Skin of body (tissue), 1 donor: ENCODE measurements at regions not wholly inside any gene's neighbourhood (a gene's known extent, or its start where the extent isn't known, plus 50 kb on each side); places are given as distances from the start of the nearest gene placed in this dataset.
"Not testable (repeated sequence)": the region's sequence is repeated elsewhere in the genome, so short reads cannot be mapped to it uniquely, and the experiment has no call there.

Source experiments
- DNase-seq: peaks from one replicate; lab custom pipeline; 2025; lab: John Stamatoyannopoulos, UW

- DNase-seq, result no peak
Observed at GRCh38 chr2:194445226-194445625, 1211.8 kb upstream of the SLC39A10 start.

DNA sequence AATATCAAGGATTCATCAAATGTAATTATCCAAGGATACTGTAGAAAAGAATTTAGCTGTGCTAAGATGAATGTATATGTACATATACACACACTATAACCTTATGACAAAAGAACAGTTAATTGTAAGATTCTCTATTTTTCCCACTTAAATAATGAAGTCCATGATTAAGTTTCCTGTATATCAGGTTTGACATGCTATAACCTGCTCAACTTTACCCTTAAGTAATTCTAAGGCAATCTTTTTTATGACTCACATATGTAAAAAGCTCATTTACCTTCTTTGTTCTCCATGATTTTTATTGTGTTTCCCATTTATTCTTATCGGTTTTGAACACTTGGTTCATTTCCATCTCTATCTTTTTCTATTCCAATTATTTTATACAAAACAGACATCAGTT is 1213.1 kb upstream of the SLC39A10 start:
- DNase-seq, result no peak

- no peak for DNase-seq
Observed at GRCh38 chr2:194424683-194425209, 1232.3 kb upstream of the SLC39A10 start.

DNA sequence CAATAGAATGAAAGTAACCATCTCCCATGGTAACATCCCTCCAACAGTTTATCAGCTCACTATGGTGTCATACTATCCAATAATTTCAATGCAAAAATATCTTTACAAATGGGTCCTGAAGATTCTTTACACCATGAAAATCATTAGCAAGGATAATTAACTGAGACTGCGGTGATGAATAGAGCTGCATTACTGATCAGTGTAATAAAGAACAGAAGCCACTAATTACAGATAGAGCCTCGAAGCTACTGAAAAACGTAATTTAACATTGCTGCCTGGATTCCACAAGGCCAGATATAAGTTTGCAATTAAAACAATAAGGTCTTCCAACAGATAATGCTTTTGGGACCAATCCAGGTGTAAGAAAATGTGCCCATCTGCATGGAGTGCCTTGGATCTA is 1245.8 kb upstream of the SLC39A10 start:
- no peak for DNase-seq

GRCh38 chr2:194395818-194396217 is 1261.2 kb upstream of the SLC39A10 start:
- no peak for DNase-seq

DNA sequence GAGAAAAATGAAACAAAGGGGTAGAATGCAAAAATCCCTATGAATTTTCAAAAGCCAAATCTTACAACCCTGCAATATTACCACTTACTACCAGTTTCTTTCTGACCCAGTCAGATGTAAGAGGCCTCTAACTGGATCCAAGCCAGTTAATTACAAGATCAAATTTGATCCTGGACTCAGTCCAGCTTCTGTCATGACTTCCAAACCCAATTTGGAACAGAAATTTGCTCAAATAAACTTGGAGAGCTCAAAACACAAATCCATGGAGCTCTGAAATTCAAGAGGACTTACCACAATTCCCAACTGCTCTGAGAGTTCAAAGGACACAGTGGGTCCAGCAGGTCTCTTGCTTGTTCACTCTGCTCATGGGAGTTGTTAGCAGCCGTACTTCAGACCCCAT is 1271.7 kb upstream of the SLC39A10 start:
- DNase-seq, result no peak

GRCh38 chr2:194383401-194383800 is 1273.6 kb upstream of the SLC39A10 start:
- DNase-seq, result no peak

DNA sequence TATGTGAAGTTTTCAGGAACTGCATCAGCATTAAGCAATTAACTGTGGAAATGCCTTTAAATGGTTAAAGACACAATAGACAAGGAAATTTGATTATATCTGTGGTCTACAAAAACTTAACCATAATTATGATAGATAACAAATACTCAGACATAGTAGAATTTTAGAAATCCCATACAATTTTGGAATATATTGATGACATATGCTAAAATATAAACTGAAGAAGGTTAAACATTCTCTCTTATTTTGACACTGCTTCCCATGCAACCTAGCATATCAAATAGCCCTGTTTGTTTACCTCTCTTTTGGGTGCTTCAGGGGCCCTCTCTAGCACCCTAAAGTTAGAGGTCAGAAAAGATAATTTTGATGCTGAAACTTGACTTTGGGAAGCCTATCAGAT is 1274.8 kb upstream of the SLC39A10 start:
- no peak for DNase-seq

DNA sequence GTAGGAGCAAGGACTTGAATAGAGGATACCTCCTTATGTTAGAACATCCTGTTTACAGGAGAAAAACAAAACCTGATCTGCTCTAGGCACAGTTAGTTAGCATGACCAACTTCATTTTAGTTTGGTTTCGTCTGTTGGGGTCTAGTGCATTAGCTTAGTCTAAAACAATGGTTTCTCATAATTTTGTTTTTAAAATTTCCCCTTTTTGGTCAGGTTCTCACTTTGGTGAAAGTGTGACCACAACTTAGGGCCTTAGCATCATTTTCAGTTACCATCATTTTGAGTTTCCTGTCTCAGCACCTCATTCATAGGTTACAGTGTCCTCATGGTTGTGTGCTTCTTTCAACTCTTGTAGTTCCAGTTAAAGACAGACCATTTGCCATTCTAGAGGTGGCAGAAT is 1277.0 kb upstream of the SLC39A10 start:
- no peak for DNase-seq

GRCh38 chr2:194367390-194367789 is 1289.6 kb upstream of the SLC39A10 start:
- DNase-seq, result not testable (repeated sequence)

DNA sequence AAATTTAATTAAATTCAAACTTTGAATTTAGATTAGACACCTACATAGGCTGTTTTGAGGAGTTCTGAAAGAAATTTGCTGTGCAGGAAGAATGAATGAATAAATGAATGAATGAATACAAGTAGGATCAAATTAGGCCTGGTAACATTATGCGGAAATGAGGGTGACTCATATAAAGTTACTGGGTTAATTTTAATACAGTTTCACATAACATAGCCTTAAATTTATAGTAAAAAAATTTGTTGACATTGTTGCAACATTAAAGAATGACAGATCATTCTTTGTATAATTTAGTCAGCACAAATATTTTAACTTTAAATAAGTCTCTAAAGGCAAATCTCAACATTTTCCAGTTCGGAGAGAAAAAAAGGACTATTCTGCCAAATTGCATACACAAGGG is 1293.1 kb upstream of the SLC39A10 start:
- DNase-seq, result no peak

DNA sequence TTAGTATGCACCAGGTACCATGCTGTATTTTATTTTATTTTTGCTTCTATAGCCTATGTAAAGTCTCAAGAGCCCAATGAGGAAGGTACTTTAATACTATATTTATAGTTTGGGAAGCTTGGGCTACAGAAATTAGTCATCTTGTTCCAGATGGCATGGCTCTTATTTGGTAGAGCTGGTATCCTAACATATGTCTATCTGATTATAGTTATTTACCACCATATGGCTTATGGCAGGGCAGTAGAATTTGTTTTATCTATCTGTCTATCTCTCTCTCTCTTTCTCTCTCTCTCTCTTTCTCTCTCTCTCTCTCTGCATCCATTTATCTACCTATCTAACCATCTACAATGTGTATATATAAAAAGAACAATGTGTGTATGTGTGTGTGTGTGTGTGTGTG is 1293.7 kb upstream of the SLC39A10 start:
- no peak for DNase-seq

GRCh38 chr2:194352505-194352904 is 1304.5 kb upstream of the SLC39A10 start:
- no peak for DNase-seq

DNA sequence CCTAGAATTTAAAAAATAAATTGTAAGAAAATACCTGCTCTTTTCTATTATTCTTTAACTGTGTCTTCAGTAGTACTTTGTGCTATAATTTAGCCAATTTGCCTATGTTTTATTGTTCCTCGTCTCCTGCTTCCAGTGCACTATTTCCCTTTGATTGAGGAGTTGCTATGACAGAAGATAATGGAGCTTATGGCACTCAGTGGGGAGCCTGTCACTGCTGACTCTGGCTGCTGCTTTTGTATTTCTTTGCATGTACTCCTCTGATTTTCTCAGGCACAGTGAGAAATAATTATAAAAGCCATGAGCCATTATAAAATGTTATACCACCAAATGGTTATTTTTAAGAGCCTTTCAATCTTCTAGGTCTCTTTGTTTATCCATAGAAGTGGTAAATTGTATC is 1310.8 kb upstream of the SLC39A10 start:
- no peak for DNase-seq

DNA sequence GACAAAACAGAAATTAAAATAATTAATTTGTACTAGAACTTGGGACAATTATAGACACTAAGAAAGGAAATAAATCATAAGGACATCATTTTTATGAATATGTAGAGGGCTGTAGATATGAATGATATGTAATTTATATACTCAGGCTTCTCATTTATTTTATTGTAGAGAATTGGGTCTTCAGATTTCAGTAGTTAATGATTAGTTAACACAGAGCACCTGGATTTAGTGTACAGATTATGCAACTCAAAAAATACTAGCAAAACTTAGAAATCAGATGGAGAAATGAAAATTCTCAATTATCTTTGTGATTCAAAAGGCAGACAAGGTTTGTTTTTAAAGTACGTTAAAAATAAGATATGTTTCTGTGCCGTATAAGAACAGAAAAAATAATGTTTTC is 1311.7 kb upstream of the SLC39A10 start:
- DNase-seq, result no peak

DNA sequence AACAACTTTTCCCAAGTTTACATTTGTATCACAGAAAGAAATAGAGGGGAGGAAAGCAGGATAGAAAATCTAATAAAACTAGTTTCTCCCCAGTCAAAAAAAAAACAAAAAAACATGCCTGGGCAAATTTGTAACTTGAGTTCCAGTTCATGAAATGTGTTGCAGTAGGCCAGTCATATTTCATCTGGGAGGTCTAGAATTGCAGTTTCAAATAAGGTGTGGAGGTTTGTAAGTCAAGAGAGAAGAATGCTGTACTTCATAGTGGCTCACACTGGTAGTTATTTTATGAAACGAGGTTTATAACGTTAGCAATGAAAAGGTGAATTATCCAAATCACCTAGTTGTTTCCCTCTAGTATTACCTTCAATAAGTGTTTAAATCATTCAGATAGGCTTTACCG is 1313.9 kb upstream of the SLC39A10 start:
- no peak for DNase-seq

DNA sequence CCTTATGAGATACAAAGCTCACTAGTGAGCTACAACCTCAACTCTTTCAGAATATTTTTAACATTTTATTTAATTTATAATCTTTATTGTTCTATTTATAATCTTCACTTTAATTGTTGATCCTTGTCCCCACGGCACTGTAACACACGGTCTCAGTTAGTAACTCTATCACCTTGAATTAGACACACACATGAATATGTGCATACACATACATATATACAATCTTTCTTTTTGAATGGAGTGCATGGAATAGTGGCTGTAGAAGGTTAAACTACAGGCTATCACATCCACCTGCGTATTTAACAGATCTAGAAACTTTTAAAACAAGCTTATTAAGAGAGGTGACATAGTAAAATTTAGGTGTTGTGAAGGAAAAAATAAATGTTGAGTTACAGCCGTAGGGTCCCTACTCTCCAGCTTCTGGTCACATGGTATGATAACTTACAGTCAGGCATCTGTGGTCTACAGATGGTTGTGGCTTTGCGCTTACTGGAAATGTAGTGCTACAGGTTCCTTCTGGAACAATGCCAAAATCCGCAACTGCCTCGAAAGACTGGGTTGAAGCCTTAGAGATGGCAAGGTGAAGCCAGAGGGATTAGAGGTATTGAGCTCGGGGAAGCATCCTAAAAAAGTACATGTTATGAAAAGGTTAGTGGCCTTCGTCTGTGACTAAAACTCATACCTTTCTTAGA is 1324.1 kb upstream of the SLC39A10 start:
- no peak for DNase-seq

DNA sequence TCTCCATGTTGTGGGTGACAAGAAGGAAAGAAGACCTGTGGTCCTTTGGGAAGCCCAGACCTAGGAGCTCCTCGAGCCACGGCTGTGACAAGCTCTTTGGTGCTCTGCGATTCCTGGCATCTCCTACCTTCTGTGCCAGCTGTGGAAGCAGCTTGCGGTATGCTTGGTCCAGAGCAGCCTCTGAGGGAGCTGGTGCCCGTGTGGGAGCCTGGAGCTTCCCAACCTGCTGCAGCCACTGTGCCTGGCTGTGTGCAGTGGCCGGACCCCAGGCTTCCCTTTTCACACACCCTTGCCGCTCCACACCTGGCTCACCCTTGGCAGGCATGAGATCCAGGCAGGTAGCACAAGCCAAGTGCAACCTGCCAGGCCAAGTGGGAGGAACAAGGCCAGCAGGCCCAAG is 1328.6 kb upstream of the SLC39A10 start:
- no peak for DNase-seq

DNA sequence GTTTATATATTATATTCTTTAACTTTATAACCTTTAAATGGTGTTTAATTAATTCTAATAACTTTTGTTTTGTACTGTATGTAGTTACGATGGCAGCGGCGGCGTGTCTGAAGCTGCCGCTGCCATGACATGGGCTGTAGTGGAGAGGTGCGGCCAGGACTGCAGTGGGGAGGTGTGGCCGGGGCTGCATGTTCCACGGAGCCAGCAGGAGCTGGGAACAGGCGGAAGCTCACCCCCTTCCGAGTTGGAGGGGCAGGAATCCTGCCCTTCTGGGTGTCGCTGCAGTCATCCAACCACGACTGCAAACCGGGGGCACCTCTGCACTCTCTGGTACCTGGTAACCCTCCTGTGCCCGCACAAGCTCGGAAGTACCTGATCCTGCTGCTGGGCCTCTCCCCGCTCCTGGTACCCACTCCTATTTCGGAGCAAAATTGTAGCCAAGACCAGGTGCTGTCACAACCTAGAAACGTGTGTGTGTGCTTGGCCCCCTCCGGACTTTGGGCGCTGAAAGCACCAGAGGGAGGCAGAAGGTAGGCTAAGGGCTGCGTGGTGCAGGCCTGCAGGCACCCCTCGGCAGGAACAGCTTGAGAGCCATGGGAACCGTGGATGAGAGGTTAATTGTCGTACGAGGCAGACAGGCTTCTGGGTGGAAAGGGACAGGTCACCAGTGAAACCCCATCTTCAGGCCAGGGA is 1329.7 kb upstream of the SLC39A10 start:
- no peak for DNase-seq

DNA sequence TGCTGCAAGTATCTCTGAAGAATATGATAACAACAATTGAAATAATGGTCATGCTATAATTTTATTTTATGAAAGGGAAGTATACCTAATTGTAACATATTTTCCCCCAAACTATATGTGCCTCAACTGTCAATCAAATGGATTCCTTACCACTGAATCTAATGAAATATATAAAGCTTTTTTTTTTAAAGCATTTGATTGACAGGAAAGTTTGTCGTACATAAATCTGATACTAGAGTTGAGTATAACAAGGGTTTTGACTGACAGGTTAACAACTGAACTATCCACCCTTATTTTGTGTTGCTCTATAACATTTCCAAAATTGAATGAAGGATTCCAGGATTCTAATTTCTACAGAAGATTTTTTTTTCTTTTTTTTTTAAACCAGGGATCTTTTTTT is 1333.3 kb upstream of the SLC39A10 start:
- DNase-seq, result no peak

- no peak for DNase-seq
Observed at GRCh38 chr2:194320520-194320919, 1336.5 kb upstream of the SLC39A10 start.

GRCh38 chr2:194319222-194319992 is 1337.6 kb upstream of the SLC39A10 start:
- no peak for DNase-seq
